ENCODE measurements at regions not wholly inside any gene's neighbourhood (a gene's known extent, or its start where the extent isn't known, plus 50 kb on each side); places are given as distances from the start of the nearest gene placed in this dataset.

DNA sequence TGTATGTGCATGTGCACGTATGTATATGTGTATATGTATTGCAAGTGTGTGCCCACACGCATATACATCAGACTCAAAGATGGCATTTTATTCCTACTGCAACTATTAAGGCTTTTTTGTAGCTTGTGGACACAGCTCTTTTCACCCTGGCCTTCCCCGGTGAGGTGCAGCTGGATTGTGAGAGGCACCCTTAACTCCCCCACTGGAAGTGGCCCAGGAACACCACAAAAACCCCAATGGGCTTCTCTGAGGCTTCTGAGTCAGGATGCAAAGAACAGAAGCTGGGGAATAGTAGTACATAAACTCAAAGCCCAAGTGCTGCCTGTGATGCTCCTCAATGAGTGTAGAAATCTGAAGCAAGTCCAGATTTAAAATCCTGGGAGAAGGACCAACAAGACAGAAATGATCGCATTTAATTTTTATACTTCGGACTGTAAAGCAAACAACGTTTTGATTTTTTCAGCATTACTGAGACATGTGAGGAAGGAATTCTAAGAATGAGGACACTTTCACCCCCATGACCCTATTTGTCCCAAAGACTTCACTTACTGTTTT lies 369.2 kb upstream of the MGMT start:
- DNase-seq (ENCODE audit: insufficient read length, low spot score) (no peak), FAIRE-seq (no peak)
- no peak for TF ChIP-seq POLR2A (IDR thresholded peaks at IDR 0.05; ENCODE audit: low read depth, low read length)

- FAIRE-seq (no peak), DNase-seq (ENCODE audit: insufficient read length, low spot score) (no peak)
- no peak for TF ChIP-seq POLR2A (IDR thresholded peaks at IDR 0.05; ENCODE audit: low read depth, low read length)
These were observed 368.5 kb upstream of the MGMT start for GRCh38 chr10:129098517-129098916.

GRCh38 chr10:129099486-129099885 lies 367.6 kb upstream of the MGMT start:
- TF ChIP-seq POLR2A (IDR thresholded peaks at IDR 0.05; ENCODE audit: low read depth, low read length), result no peak
- no peak for FAIRE-seq
- DNase-seq (ENCODE audit: insufficient read length, low spot score), result no peak

GRCh38 chr10:129099992-129100391 lies 367.0 kb upstream of the MGMT start:
- DNase-seq (ENCODE audit: insufficient read length, low spot score) (no peak), FAIRE-seq (no peak)
- TF ChIP-seq POLR2A (IDR thresholded peaks at IDR 0.05; ENCODE audit: low read depth, low read length), result no peak

- FAIRE-seq, result no peak
- no peak for DNase-seq (ENCODE audit: insufficient read length, low spot score)
- TF ChIP-seq POLR2A (IDR thresholded peaks at IDR 0.05; ENCODE audit: low read depth, low read length), result no peak
These were observed 365.6 kb upstream of the MGMT start for GRCh38 chr10:129101232-129101980.

GRCh38 chr10:129102906-129103693 lies 363.9 kb upstream of the MGMT start:
- no peak for TF ChIP-seq POLR2A (IDR thresholded peaks at IDR 0.05; ENCODE audit: low read depth, low read length)
- DNase-seq (ENCODE audit: insufficient read length, low spot score) (no peak), FAIRE-seq (no peak)

GRCh38 chr10:129104266-129105045 lies 362.6 kb upstream of the MGMT start:
- DNase-seq (ENCODE audit: insufficient read length, low spot score), result no peak
- TF ChIP-seq POLR2A (IDR thresholded peaks at IDR 0.05; ENCODE audit: low read depth, low read length), result no peak
- no peak for FAIRE-seq

- DNase-seq (ENCODE audit: insufficient read length, low spot score) (no peak), FAIRE-seq (no peak)
- no peak for TF ChIP-seq POLR2A (IDR thresholded peaks at IDR 0.05; ENCODE audit: low read depth, low read length)
These were observed 361.8 kb upstream of the MGMT start for GRCh38 chr10:129105266-129105665.

- no peak for FAIRE-seq
These were observed 360.7 kb upstream of the MGMT start for GRCh38 chr10:129106314-129106713.

GRCh38 chr10:129107525-129107924 lies 359.5 kb upstream of the MGMT start:
- DNase-seq (ENCODE audit: insufficient read length, low spot score) (no peak), FAIRE-seq (no peak)
- no peak for TF ChIP-seq POLR2A (IDR thresholded peaks at IDR 0.05; ENCODE audit: low read depth, low read length)

More at GRCh38 chr10:129106314-129106713, 360.7 kb upstream of the MGMT start:
- TF ChIP-seq POLR2A (IDR thresholded peaks at IDR 0.05; ENCODE audit: low read depth, low read length), result no peak
- DNase-seq (ENCODE audit: insufficient read length, low spot score), result no peak

GRCh38 chr10:129108378-129108777 lies 358.7 kb upstream of the MGMT start:
- DNase-seq (ENCODE audit: insufficient read length, low spot score), result no peak
- no peak for TF ChIP-seq POLR2A (IDR thresholded peaks at IDR 0.05; ENCODE audit: low read depth, low read length)
- FAIRE-seq, result no peak

DNA sequence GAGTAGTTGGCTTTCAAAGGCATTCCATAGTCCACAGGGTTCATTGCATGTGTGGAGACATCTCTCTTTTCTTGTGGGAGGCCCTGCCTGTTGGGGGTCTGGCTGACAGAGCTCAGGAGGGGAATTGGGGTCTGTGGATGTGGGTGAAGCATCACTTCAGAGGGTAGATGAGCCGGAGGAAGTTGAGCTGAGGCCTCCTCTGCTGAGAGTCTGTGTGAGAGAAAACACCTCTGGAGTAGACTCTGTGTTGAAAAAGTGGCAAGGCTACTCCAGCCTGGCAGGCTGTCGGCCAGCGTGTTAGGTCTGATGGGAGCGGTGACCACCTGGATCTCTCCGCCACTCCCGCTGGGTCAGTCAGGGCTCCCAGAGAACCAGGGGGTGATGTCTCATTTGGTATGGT lies 358.0 kb upstream of the MGMT start:
- no peak for TF ChIP-seq POLR2A (IDR thresholded peaks at IDR 0.05; ENCODE audit: low read depth, low read length)

DNA sequence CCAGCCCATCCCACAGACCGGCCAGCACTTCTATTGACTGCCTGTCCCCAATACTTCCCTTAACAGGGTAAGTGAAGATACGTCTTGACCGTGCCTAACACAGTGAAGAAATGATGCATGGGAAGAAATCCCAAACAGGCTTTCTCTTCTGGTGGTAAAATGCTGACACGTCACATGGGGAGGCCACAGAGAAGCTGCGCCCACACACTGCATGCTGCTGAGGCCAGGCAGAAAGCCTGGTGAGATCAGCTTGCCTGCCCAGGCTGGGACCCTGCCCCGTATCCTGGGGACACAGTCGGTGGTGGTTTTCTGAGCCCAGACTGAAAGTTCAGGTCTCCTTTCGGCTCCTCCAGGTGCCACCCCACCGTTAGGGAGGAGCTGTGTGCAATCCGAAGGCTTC lies 356.3 kb upstream of the MGMT start:
- no peak for TF ChIP-seq POLR2A (IDR thresholded peaks at IDR 0.05; ENCODE audit: low read depth, low read length)
- FAIRE-seq, result no peak
- no peak for DNase-seq (ENCODE audit: insufficient read length, low spot score)

More for the DNA sequence above, 358.0 kb upstream of the MGMT start:
- DNase-seq (ENCODE audit: insufficient read length, low spot score), result no peak
- FAIRE-seq, result no peak

- TF ChIP-seq POLR2A (IDR thresholded peaks at IDR 0.05; ENCODE audit: low read depth, low read length), result no peak
- FAIRE-seq, result no peak
- DNase-seq (ENCODE audit: insufficient read length, low spot score), result no peak
These were observed 355.1 kb upstream of the MGMT start for GRCh38 chr10:129111922-129112321.

All from H54 (cell line).